Fibroblast of skin of left biceps (primary cell): ENCODE measurements at regions not wholly inside any gene's neighbourhood (a gene's known extent, or its start where the extent isn't known, plus 50 kb on each side); places are given as distances from the start of the nearest gene placed in this dataset.

Experiments used
- DNase-seq, 2 experiments: peaks; one replicate each; pipeline ENCODE4 v3.0.0-alpha.2; 2013; ENCODE audit warnings: low read depth in 2 of 2

GRCh38 chr21:31500982-31501381, 156.9 kb upstream of the TIAM1 start:
- DNase-seq = no peak

- DNase-seq = no peak
Measured at GRCh38 chr21:31500071-31500470, 156.0 kb upstream of the TIAM1 start.

GRCh38 chr21:31498985-31499384, 154.9 kb upstream of the TIAM1 start:
- no peak for DNase-seq

GRCh38 chr21:31497914-31498313, 153.9 kb upstream of the TIAM1 start:
- DNase-seq = no peak

- no peak for DNase-seq
Measured at GRCh38 chr21:31493350-31493880, 149.4 kb upstream of the TIAM1 start.

GRCh38 chr21:31491617-31492016, 147.6 kb upstream of the TIAM1 start:
- DNase-seq = no peak

DNA sequence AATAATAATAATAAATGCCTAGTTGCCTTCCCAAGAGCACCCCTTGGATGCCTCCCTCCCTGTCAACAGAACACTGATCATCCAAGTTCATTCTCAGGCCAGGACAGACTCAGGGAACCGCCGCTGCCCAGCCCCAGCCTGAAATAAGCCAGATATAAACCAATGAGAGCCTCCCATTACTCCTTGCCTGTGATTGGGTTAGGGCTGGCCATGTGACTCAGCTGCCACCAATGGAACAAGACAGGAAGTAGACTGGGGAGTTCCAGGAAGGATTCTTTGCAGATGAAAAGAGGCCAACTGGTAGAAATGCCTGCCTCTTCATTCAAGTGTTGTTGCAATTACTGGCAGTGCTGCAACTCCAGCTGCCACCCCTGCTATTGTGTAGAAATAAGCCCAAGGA, 146.4 kb upstream of the TIAM1 start:
- no peak for DNase-seq

- no peak for DNase-seq
Measured at GRCh38 chr21:31489726-31490125, 145.7 kb upstream of the TIAM1 start.

DNA sequence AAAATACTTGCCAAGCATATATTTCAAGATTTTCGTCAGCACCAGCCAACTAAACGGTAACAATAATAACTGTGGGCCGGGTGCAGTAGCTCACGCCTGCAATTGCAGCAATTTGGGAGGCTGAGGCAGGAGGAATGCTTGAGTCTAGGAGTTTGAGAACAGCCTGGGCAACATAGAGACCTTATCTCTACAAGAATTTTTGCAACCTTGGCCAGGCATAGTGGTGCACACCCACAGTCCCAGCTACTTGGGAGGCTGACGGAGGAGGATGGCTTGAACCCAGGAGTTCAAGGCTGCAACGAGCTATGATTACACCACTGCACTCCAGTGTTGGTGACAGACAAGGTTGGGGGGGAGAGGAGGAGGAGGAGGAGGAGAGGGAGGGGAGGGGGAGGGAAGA, 145.0 kb upstream of the TIAM1 start:
- no peak for DNase-seq

DNA sequence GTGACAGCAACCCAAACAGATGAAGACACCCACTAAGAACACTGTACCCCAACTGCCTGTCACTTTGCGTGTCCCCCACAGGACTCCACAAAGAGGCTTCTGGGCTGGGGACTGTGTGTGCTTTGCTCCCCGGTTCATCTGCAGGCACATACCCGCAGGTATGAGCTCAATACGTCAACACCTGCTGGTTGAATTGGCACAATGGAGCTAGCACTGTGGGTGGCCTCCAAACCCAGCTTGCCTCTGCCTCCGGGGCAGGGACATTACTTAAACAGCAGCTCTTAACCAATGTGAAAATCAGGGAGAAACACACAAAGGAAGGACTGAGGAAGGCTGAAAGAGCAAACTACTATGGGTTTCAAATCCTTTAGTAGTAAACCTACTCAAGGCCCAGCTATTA, 140.2 kb upstream of the TIAM1 start:
- DNase-seq = no peak

DNA sequence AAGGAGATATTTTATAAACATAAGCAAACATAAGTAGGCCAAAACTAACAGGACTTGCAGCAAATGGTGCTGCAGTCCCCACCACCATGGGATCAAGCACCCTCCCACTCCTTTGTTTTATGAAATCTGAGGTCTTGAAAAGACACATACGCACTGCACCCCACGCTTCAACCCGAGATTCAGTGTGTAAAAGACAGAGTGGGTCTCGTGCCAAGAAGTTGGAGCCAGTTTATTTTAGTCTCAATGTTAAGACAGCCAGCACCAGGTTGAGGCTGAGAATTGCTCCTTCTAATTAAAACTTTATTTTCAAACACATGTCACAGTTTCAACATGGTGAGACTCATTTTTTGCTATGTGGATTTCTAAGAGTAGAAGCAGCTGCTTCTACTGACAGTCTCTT, 139.1 kb upstream of the TIAM1 start:
- DNase-seq = no peak

GRCh38 chr21:31482460-31482859, 138.4 kb upstream of the TIAM1 start:
- no peak for DNase-seq

GRCh38 chr21:31480228-31480627, 136.2 kb upstream of the TIAM1 start:
- DNase-seq = no peak

- no peak for DNase-seq
Measured at GRCh38 chr21:31479714-31480113, 135.7 kb upstream of the TIAM1 start.

- DNase-seq = no peak
Measured at GRCh38 chr21:31479222-31479621, 135.2 kb upstream of the TIAM1 start.

- DNase-seq = no peak
Measured at GRCh38 chr21:31476263-31477022, 132.4 kb upstream of the TIAM1 start.

DNA sequence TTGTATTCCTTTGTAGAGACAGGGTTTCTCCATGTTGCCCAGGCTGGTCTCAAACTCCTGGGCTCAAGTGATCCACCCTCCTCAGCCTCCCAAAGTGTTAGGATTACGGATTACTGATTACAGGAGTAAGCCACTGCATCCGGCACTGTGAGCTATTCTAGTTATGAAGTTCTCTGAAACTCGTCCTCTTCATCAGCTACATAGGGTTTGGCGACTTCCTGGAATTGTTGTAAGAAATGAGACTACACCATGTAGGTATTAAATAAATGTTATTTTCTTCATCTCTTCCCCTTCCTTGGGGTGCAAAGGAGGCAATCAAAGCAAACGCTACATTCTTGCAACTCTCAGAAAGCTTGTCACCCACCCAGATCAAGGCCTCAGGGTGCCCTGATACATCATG, 131.2 kb upstream of the TIAM1 start:
- DNase-seq = no peak

- DNase-seq = no peak
Measured at GRCh38 chr21:31473685-31474345, 129.8 kb upstream of the TIAM1 start.

- DNase-seq = no peak
Measured at GRCh38 chr21:31471865-31472264, 127.8 kb upstream of the TIAM1 start.

GRCh38 chr21:31470896-31471694, 127.0 kb upstream of the TIAM1 start:
- no peak for DNase-seq

- DNase-seq = no peak
Measured at GRCh38 chr21:31460980-31461379, 116.9 kb upstream of the TIAM1 start.

GRCh38 chr21:31459457-31459856, 115.4 kb upstream of the TIAM1 start:
- DNase-seq = no peak

DNA sequence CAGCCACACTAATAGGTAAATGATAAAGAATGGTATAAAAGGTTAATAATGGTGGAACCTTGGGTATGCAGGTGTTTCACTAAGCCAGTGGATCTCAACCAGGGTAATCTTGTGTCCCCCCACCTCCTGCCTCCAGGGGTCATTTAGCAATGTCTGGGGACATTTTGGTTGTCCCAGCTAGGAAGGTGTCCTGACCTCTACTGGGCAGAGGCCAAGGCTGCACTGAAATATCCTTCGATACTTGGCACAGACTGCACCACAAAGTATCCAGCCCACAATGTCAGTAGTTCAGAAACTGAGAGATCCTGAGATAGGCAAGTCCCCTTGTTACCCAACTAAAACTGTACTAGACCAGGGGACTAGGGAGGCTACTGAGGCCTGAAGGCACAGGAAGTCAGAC, 113.6 kb upstream of the TIAM1 start:
- no peak for DNase-seq
